ENCODE measurements at regions not wholly inside any gene's neighbourhood (a gene's known extent, or its start where the extent isn't known, plus 50 kb on each side); places are given as distances from the start of the nearest gene placed in this dataset.
A peak's percentile ranks its signal among the peaks of the same experiment; 100 is the strongest.
"Not testable (repeated sequence)": the region's sequence is repeated elsewhere in the genome, so short reads cannot be mapped to it uniquely, and the experiment has no call there.

DNA sequence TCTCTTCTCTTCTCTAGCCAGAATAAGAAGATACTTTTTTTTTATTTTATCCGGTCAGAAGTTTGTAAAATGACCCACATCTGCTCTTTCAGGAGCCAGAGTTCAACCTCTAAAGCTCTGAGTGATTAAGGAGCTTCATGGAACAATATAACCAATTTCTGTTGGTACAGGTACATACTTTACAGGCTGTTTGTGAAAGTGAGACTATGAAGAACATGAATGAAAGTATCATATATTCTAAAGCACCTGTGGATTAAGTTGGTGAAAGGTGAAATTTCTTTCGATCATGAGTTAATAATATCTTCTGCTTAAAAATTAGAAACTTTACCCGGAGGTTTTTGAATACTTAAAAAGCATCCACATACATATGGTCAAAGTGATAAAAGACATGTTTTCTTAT, 65.2 kb downstream of the DMRT2 start:
- no peak for DNase-seq (ENCODE audit: low read depth)

DNA sequence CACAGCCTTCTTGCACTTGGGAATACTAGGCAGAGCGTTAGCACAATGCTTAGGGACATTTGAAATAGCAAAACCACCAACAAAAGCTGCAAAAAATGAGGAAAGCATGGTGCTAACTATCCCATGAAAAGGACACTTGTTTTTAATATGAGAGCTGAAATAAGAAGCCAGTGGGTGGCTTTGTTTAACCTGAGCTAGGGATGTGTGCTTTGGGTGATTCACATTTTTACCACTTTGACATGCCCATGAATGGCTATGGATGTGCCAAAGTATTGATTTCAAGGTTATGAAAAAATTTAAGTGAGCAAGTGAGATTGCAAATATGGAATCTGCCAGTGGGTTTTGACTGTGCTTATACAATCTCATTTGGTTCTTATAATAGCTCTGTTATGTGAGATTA, 67.3 kb downstream of the DMRT2 start:
- no peak for DNase-seq (ENCODE audit: low read depth)

DNA sequence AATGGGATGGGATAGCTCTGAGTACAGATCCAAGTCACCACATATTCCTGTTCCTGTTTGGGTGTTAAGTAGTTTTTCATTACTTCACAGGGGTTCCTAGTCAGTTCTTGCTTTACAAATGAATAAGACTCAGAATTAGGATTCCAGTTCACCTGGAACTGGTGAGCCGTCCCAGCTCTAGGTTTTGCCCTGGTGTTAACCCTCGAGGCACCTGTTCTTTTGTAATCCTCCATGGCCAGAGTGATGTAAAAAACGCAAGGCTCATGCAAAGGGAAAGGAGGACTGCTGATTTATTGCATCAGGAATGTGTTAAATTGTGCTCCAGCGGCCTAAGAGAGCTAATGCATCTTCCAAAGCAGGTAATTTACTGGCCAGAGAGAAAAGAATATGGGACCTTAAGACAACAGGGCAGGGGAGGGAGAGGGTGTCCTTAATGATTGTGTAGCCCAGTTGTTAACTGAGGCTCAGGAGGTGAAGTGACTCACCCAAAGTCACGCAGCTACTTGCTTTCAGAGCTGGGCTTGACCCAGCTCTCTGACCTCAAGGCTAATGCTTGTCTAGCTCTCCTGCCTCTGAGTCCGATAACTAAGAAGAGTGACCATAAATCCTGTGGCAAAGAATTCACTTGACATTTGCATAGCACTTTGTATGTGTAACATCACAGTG, 70.5 kb downstream of the DMRT2 start:
- DNase-seq (ENCODE audit: low read depth): no peak

DNA sequence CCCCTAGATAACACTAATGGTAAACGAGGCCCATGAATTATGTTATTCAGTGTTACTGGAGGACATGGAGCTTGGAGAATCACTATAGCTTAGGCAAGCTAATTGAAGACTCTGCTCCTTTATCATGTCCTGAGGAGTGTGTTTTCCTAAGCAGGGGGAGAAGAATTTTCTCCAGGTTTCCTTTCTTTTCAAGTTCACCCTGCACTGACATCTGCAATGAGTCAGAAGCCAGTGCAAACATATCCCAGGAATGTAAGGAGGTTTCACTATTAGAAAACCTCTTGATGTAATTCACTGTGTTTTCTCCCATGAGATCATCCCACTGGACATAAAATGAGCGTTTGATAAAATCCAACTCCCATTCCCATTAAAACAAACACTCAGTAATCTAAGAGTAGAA, 75.6 kb downstream of the DMRT2 start:
- DNase-seq (ENCODE audit: low read depth): no peak

DNA sequence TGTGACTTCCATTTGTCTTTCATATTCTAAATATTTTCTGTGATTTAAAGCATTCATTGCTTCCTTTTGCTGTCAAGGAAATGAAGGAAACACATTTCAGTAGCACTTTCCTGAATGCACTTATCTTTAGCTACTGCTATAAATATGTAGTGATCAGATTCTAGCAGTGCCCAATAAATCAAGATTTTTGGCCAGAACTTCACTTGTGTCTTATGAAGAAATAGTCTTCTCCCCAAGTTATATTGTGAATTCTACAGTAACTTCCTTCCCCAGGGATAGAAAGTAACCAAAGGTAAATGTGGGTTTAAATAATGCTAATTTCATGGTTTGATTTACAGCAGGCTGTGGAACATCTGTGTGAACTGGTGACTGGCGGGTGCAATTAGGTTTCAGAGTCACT, 77.9 kb downstream of the DMRT2 start:
- DNase-seq (ENCODE audit: low read depth): no peak

DNA sequence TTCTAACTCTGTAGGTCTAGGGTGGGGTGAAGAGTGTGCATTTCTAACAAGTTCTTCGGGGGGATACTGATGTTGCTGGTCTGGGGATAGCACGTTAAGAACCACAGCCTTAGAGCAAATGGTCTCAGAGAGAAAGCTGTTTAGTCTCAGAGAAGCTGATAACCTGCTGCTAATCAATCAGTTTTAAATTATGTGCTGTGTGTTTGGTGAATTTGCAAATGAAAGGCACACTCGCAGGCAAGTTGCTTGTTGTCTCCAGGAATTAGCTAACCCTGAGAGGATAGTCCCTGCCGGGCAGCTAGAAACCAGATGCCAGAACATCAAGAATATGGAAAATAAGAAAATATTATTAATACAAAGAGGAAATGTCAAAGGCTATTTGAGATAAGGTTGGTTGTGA, 79.2 kb downstream of the DMRT2 start:
- DNase-seq (ENCODE audit: low read depth): no peak

DNA sequence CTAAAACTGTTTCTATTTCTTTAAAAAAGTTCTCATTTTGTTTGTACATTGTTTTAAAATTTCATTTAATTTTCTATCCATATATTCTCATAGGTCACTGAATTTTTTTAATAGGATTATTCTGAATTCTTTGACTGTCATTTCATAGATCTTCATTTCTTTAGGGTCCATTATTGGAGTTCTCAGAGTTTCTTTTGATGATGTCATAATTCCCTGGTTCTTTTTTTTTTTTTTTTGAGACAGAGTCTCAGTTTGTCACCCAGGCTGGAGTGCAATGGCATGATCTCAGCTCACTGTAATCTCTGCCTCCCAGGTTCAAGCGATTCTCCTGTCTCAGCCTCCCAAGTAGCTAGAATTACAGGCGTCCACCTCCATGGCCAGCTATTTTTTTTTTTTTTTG, 89.9 kb downstream of the DMRT2 start:
- DNase-seq (ENCODE audit: low read depth): no peak

DNA sequence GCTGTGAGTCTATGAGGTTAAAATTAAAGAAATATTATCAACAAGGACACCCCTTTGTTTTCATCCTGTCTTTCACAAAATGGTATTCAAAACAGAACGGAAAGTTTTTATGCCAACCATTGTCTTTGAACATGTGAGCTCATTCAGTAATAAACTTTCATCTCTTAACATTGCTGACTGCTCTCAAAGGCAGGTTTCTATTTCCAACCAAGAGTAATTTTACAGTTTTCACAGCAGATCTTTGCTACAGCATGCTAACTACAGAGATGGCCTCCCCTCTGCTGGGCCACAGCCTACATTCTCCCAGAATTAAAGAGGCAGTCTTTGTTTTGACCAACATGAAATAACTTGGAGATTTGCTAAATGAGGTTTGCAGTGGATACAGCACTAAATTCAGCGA, 101.5 kb downstream of the DMRT2 start:
- no peak for DNase-seq (ENCODE audit: low read depth)

DNA sequence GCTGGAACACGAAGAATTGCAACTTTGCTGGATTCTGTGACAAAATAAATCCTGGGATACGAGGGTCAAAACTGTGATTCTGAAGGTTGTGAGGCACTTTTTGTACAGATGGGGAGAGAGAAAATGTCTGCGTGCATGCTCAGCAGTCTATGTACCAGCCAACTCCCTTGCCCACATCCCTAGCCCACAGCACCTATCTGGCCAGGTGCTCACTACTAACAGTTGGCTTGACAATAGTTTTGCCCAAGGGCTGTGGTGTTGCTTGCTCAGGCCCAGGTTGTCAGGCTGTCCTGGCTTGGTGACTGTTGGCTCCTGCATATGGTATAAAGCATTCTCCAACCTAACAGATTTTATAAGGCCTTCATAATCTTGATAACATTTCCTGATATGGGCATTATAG, 102.0 kb downstream of the DMRT2 start:
- DNase-seq (ENCODE audit: low read depth): no peak

DNA sequence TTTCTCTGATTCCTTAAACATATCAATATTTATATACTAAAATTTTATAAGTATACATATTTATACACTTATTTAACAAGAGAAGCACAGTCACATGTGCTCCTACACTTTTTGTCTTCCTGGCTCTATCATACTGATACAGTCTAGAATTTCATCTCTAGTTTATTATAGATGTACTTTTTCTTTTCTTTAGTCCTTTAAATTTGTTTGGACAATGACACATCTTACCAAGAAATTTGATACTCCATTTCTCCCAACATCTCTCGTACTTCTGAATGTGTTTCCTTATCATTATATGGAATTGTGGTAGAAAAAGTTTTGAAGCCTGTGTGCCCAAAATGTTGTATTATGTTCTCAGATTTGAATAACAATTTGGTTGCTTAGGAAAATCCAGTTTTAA, 104.6 kb downstream of the DMRT2 start:
- no peak for DNase-seq (ENCODE audit: low read depth)

DNA sequence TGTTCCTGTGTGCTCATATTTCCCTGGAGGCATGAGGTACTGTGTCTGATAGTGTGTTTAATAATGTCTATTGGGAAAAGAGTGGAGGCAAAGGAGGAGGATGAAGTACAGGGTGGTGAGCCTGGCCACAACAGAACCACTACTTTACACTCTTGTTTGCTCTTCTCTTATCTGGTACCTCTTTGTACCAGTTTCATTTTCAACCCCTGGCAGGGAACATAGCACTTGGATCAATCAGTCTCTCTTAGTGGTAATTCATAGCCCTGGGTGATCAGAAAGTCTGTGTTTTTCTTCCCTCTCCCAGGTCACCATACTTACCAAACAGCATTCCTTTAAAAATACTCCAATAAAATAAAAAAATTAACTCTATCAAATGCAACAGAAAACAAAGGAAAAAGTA, 105.4 kb downstream of the DMRT2 start:
- no peak for DNase-seq (ENCODE audit: low read depth)

DNA sequence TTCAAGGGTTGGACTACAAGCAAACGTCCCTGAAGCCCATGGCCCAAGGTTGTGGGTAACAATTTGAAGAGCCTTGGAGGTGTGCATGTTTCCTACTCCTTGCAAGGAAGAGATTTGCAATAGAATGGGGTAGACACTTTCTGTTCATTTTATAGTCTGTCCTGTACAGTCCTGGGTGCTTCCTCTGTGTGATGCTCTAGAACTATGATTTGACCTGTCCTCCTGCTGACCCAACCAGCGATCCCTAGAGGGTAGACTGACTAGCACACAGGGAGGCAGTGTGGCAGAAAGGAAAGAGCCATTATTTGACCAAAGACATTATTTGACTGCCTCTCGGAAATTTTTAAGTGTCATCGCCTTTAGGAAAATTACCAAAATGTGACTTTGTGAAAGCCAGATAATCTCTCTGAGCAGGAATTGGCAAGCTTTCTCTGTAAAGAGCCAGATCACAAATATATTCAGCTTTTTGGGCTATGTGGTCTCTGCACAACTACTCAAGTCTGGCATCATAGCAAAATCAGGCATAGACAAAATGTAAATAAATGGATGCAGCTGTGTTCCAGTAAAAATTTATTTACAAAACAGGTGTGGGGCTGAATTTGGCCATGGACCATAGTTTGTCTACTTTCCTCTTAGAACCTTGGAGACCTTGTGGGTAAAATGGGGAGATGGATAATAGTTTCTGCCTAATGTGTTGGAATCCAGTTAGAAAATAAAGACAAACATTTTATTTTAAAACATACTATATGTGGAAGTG, 106.8 kb downstream of the DMRT2 start:
- no peak for DNase-seq (ENCODE audit: low read depth)

DNA sequence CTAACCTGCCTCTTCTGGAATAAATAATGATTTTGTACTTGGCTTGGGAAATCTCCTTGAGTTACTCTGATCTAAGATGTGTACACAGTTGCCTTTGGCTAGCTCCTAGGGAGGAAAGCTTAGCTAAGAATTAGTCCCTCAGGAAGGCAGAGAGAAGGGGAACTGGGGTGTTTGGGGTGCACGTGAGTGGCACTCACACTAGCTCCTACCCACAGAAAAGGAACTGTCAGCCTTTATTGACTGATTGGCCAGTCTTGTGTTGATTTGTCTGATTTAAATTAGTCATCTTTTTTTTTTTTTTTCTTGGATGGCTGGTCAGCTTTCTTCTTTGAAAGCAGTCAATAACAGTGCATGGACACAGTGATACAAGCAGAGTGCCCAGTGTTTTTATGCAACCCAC, 107.7 kb downstream of the DMRT2 start:
- DNase-seq (ENCODE audit: low read depth): no peak

DNA sequence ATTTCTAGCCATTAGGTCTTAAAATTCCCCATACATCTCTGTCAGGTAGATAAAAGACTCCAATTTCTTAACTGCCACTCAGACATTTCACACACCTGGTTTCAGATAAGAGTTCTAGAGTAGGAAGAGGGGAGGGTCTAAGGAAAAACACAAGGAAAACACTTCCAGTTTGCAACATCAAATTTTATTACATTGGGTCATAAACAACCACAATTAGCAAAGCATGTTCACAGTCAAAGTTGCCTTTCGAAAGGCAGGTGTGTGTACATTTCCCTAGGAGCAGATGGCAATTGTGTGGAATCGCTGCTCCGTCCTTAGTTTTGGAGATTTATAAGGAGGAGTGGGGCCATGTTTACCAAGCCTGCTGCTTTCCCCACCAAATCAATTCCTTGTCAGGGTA, 120.8 kb downstream of the DMRT2 start:
- no peak for DNase-seq (ENCODE audit: low read depth)

DNA sequence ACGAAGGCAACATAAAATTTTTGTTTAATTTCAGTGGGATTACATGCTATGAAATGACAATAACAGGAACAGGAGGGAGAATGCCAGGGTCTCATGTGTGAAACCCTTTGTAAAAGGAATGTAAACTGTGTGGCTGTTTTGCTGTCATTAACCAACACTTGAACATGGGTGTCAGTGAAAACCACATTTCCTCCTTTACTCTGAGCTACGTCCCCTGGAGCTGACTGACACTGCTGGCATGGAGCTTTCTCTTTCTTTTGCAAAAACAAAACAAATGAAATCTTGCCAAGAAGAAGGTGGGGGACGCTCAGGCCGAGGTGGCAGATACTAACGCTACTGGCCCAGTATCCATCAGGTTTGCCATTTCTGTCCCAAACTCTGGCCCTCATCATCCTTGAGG, 121.4 kb downstream of the DMRT2 start:
- no peak for DNase-seq (ENCODE audit: low read depth)

DNA sequence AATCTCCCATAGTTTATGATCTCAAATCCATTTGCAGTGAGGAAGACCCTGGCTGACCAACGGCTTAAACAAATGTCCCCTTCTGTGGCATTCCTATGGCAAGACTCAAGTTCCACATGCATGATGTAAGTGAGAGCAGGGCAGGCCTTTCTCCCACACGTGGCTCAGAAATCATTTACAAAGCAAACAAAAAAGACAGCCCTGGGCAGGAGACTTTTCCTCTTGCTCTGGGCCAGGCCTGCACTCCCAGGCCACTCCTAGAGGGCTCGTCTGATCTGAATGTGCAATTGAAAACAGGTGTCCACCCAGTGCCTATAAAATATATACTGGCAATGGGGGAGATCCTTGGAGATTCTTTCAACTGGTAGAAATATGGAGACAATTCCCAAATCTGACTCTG, 123.1 kb downstream of the DMRT2 start:
- peak; percentile 7 for DNase-seq (ENCODE audit: low read depth)

DNA sequence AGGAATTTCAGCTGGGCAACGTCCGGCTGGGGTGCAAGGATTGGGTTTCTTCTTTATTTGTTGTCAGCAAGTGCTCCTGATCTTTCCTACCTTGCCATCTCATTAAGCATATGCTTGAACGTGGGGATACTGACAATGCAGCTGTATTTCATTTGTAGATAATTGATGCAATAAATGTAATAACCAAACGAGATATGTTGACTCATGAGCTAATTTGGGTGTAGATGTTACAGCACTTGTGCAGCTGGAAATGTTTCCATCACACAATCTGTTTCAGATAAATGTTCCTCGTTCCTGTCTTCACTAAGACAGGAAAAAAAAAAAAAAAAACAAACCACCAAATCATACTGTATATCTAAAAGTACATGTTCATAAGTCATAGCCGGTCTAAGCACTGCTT, 123.8 kb downstream of the DMRT2 start:
- DNase-seq (ENCODE audit: low read depth): peak; percentile 42

DNA sequence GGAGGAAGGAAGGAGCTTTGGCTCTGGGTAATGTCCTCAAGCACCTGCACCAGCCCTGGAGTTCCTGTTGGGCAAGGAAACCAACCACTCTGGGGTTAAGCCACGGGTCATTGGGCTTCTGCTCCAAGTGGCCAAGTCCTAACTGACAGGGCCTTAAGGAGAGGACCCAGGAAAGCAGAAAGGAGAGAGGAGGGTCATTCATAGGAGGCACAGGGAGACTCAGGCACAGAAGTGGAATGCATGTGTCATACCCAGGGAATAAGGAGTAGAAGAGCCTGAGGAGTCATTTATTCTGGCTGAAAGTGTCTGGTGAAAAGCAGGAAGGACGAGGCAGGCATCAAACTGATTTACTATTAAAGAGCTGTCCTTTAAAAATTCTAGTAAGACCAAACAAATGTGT, 129.2 kb downstream of the DMRT2 start:
- DNase-seq (ENCODE audit: low read depth): no peak

DNA sequence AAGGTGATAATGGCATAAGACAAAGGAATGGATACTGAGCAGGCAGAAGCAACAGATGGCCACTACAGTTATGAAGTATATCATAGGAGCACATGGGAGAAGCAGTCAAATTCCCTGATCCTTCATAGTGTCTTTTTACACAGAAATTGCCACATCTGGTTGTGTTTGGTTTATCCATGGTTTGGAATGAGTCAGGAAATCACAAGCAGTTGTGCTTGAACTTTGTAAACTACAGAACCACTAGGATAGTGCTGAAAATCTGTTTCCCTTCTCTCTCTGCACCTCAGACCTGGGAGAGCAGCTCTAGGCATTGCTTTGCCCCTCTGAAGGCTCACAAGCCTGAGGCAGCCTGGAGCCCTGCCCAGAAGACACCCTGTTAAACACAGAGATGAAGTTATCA, 134.0 kb downstream of the DMRT2 start:
- peak; percentile 24 for DNase-seq (ENCODE audit: low read depth)

DNA sequence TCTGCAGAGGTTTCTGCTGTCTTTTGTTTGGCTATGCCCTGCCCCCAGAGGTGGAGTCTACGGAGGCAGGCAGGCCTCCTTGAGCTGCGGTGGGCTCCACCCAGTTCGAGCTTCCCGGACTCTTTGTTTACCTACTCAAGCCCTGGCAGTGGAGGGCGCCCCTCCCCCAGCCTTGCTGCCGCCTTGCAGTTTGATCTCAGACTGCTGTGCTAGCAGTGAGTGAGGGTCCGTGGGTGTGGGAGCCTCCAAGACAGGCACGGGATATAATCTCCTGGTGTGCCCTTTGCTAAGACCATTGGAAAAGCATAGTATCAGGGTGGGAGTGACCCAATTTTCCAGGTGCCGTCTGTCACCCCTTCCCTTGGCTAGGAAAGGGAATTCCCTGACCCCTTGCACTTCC, 137.0 kb downstream of the DMRT2 start:
- not testable (repeated sequence) for DNase-seq (ENCODE audit: low read depth)

DNA sequence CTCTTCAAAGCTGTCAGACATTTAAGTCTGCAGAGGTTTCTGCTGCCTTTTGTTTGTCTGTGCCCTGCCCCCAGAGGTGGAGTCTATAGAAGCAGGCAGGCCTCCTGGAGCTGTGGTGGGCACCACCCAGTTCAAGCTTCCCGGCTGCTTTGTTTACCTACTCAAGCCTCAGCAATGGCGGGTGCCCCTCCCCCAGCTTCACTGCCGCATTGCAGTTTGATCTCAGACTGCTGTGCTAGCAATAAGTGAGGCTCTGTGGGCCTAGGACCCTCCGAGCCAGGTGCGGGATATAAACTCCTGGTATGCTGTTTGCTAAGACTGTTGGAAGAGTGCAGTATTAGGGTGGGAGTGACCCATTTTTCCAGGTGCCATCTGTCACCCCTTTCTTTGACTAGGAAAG, 145.5 kb downstream of the DMRT2 start:
- not testable (repeated sequence) for DNase-seq (ENCODE audit: low read depth)

DNA sequence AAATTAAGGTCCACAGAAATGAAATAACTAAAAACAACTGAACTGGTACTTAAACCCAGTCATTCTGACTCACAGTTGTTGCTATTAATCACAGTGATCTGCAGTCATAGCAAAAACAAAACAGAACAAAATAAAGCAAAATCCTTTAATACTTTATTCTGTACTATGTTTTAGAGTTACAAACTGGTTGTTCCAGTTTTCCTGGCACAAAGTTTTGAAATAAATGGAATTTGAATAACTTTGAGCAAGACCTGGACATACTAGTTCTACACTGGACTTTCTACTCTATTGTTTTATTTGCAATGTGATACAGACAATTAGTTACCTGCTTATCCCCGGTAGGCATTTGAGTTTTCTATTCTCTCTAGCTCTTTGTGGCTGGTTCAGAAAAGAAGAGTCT, 147.9 kb downstream of the DMRT2 start:
- DNase-seq (ENCODE audit: low read depth): no peak

DNA sequence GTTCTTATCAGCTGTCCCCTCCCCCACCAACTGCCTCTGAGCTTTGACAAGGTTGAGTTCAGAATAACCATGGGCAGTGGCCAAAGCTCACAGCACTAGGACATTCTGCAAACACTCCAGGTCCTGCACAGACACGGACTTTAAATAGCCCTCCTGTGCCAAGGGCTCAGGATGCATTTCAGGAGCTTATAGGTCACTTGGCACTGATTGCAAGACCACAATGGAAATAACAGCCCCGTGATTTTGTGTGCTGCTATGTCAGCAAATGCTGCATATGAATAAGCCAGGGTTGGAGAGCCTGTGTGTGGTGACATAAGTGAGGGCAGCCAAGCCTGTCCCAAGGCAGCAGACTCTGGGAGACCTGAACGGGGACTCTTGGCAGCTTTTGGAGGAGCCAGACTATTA, 150.7 kb downstream of the DMRT2 start:
- DNase-seq (ENCODE audit: low read depth): no peak

DNA sequence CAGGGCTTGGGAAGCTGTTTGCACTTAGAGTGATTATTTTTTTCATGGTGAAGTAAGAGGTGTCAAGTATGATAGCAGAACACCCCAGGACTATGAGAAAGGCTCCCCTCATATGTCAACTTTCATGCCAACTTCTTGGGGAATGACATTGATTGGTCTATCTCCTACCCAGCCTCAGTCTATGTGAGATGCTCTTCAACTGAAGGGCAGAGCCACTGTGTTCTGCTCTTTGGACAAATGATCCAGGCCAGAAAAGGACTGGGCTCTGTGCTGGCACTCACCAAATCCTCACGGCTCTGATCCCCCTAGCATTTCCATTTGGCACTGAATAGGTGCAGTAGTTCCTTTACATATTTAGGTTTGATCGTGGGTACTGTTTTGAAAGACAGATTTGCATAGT, 151.1 kb downstream of the DMRT2 start:
- no peak for DNase-seq (ENCODE audit: low read depth)

All from GM04504 (cell line).